GM21526 (cell line): ENCODE measurements at regions not wholly inside any gene's neighbourhood (a gene's known extent, or its start where the extent isn't known, plus 50 kb on each side); places are given as distances from the start of the nearest gene placed in this dataset.

Source experiments
- ATAC-seq: cut with Tn5 transposase; IDR thresholded peaks from one replicate; pipeline ENCODE4 v1.9.1; 2021; ENCODE audit warnings: moderate library complexity; ENCODE audit not compliant: unreplicated experiment, low FRiP score

DNA sequence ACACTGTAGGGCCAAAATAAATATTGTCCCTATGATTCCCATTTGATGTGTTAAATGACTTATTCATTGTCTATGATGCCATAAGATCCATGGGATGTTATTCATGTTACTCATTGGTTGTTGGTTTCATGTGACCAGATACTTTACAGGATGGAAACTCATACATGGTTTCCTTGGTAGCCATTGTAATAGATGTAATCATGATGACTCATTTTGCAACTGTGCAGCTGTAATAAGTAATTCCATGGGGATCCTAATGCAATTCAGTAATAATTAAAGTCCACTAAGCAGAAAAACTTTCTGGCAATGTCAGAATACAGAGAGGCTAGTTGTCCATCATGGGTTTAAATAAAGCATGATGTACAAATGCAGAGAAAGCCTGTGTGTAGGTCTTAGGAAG lies 389.7 kb upstream of the NR3C2 start:
- no peak for ATAC-seq

DNA sequence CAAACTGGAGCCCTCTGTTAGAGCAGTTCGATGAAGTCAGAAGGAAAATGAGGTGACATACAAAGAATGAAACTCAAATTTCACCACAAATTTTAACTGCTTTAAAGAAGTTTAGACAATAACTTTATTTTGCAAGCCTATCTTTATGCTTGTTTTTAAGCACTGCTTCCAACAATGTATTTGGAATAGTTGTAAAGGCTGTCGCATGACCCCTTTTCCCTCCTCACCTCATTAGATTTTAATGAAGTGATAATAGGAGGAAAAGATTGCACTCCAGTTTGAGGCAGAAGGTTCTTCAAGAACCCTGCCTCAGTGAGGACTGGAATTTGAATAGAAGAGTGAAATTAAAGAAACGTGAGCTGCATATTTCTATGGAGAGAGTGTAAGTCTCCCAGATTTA lies 386.1 kb upstream of the NR3C2 start:
- ATAC-seq: no peak

DNA sequence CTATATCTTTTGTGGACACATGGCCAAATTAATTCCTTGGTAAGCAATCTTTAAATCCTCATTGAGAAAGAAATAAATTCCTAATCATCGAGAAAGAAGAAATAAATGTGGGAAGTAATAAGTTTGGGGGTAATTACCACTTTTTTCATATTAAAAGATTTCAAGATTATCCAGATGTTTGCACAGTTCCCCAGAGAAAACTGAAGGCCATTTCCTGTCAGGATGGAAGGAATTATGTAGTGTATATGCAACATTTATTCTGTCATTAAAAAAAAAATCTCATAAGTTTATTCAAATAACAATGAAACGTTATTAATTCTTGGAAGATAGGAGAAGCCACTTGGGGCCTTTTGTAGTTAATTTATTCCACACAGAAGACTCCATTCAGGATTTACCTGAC lies 385.6 kb upstream of the NR3C2 start:
- no peak for ATAC-seq

DNA sequence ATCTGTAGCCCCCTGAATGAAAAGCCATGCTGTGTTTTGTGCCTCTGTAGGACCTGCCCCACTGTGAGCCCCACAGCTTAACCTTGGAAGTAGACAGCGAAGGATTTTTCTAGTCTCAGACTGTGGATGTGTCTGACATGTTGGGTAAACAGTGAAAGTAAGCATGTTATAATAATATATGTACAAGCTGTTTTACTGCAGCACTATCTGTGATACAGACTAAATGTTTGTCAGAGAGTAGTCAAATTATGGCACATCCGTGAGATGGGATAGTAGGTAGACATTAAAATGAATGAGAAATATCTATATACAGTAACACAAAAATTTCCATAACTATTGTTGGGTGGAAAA lies 381.2 kb upstream of the NR3C2 start:
- ATAC-seq: no peak

DNA sequence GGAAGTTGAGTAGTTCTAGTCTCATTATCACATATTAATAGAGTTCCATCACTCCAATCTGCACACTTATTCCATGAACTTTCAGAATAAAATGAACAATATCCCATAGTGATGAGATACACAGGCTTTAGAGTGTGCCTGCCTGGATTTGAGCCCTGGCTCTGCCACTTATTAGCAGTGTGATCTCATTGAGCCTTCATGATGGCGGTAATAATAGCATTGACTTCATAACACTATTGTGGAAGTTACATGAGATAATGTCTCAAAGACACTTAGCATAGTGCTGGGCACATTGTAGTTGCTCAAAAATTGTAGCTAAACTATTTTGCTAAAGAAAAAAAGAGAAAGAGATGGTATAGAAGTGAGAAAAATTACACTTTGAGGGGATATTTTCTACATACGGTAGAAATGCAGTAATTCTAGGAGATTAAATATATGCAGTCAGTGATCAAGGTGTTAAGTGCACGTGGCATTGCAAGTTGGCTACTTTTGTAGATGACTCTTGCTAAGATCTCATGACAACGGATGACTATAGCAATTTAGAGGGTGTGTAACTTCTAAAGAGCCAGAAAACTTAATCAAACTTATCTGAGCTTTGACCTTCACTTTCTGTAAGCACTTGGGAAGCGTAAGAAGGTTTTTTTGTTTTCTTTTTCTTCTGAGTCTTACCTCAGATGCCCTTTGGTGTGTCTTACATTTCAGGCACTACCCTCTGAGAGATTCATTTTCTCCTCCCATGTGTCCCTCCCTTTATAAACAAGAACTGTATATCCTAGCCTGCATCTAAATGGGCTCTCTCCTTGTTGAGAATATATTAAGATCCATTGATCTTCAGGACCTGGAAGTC lies 380.6 kb upstream of the NR3C2 start:
- no peak for ATAC-seq

DNA sequence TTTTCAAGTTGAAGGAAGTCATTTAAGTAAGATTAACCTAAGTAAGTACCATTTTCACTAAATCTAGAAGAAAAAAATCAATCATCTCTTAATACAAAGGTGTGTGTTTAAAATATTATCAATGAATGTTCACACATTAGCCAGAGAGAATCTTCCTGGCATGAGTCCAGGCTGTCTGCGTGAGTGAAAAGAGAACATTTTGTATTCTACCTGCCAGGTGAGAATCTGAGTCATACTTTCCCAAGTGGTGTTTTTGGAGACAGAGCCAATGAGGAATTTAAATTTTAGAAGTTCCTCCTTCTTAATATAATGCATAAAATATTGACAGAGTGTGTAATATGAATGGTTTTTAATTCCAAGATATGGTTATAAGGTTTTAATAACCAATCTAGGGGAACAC lies 371.8 kb upstream of the NR3C2 start:
- no peak for ATAC-seq

DNA sequence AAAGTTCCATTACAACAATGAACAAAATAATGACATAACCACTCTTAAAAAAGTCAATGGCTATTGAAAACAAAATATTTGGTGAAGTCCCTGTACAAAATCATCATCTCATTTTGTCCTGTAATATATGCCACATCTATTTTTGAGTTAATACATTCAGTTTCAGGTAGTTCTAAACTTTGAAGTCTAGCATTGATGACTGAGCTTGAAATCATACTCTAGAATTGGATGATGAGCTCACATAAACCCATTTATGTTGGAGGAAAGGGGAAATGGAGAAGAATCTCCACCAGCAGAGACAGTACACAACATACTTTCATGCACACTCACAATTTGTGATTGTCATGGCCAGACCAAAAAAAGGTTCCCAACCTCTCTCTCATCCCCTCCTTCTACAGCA lies 371.1 kb upstream of the NR3C2 start:
- no peak for ATAC-seq

DNA sequence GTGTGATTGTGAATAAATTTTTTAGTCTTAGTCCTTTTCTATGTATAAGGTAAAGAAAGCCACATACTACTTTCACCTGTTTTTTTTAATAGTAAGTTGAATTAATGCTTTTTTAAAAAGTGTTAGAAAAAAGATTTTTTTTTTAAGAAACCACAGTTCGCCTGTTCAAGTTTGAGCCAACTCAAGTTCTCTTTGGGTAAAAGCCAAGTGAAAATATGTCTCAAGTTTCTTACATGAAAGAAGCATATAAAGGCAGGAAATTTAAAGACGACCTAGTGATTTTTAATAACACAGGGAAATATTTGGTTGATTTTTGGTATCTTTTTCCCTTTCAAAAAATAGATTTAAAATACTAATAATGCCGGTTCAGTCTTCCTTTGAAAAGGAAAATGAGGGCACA lies 369.9 kb upstream of the NR3C2 start:
- ATAC-seq: no peak

DNA sequence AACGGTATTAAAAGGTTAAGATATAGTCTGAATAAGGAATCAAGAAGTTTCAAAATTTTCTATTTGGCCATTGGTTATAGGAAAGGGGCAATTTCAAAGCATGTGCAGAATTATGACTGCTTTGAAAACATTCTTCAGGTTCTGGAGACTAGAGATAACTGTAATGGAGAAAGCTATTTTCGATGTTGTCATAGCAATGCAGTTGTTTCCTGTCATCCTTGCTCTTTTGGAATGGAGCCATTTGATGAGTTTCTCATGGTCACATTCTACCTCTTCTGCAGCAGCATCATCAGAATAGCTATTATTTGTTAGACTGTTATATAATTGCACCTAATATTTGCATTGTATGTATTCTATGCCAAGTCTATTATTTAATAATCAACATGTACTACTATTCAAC lies 368.2 kb upstream of the NR3C2 start:
- no peak for ATAC-seq

DNA sequence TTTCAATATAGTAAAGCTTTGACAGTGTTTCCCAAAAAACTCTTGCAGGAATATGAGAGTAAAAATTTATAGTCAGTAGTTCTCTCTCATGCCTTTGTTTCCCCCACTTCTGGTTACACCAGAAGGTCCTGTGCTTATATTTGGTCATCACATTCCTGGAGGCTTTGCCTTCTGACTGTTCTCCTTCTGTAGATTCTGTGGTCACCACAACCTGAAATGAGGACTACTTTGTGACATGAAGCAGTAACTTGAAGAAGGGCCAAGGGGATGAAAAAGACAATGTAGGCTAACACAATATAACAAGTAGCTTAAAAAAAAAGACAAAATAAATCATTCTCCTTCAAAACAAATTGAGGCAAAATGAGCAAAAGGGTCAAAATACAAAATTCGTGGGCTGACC lies 366.2 kb upstream of the NR3C2 start:
- no peak for ATAC-seq

DNA sequence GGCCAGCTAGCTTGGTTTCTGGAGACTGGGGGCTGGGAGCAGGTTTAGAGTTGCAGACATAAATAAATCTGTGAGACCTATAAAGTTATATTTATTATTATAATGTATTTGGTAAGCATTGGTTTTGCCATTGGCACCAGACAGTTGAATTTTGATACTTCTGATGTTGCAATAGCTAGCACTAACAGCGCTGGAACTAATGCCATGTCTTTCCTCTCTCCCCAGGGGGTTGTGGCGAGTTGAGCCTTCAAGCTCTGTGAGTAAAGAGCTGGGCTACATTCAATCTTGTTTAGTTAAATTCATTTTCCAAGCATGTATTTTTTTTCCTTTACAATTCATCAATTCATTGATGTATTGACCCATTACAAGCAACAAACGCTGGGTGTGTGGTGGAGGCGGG lies 358.7 kb upstream of the NR3C2 start:
- ATAC-seq: no peak

DNA sequence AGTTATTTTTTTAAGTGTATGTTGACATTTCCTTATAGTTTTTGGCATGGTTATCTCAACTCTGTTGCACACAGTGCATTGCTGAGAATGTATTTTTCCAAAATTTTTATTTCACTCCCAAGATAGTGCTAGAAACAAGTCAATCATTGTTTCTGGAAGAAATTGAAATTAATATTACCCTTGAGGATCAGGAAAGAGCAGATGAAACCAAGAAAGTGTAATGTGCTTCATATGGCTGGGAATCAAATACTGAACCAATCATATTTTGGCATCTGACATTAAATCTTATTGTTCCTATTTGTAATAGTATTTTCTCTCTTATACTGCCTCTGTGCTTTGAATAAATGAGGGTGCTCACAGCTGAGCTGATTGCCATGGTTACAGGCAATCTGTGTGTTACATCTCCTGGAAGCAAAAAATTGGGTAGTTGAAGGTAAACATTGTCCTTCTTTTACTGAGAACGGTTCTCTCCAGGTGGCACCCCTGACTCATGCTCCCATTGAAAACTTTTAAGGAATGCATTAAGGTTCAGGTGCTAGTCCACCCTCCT lies 358.2 kb upstream of the NR3C2 start:
- no peak for ATAC-seq

DNA sequence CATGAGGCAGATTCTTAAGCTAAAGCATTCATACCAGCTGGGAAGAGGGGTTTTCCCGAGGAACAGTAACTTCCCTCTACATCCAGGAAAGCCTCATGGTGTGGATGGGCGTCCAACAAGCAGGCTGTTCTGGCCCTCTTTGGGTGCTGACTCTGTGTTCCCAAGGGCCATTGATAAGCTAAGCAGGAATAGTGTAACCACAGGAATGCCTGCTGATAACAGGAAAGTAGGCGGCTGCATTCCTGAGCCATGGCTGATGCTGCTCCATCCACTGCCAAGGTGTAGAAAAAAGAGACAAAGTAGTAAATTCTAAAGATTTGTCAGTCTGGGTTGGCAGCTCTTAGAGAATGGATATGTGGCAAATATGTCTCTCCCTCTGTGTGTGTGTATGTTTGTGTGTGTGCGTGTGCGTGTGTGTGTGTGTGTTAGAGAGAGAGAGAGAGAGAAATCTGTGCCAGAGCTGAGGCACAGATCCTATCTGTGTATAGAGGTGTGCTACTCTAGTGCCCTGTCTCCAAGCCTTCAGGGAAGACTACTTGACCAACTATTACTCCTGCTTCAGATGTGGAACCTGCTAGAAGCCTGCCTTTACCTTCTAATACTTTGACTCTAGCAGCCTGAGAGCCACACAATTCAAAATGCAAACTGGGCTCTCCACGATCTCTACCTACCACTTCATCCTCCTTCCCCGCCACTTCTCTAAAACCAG lies 353.1 kb upstream of the NR3C2 start:
- ATAC-seq: no peak

DNA sequence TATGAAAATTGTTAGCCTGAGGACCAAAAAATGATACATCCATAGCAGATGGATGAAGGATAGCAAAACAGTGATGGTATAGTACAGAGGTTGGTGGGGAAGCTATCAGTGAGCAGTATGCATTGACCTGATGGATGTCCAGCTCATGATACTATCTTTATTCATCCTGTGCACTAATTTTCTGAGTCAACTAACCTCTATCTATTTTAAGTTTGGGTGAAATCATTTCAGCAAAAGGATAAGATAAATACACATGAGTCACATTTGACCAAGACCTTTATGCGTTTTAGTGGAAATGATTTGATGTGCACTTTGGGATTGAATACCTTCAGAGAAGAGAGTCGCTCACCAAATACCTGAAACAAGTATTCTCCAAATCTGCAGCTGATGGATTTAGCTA lies 351.0 kb upstream of the NR3C2 start:
- ATAC-seq: no peak

DNA sequence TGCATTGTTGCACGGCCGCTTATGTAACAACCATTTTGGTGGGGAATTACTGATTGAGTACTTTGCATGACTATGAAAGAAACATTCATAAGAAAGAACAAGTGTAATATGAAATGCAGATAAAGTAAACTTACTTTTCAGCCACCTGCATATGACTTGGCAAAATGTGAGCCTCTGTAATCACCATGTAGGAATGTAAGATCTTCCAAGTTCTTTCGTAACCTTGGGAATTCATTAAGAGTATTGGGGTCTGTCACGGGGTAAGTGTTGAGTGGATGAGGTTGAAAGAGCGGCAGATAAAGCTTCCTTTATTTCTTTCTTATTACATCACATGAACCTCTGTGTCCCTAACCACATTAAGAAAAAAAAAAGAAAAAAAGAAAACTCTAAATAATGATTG lies 348.5 kb upstream of the NR3C2 start:
- no peak for ATAC-seq

DNA sequence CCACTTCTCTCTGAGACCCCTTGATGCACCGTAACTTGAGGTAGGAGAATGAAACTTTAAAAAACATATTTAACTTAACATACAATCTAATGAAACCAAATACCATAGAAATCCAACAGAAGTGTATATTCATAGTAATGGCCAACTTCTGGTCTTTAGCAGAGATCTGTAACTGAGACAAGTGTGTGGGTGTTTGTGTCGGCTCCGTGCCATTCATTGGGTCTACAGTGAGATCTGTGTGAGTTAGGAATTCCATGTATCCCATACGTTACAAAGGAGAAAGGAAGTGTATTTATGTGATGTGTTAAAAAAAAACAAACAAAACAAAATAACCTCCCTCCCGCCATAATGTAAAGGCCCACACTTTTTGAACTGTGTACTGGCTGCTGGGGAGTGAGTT lies 348.0 kb upstream of the NR3C2 start:
- ATAC-seq: no peak

DNA sequence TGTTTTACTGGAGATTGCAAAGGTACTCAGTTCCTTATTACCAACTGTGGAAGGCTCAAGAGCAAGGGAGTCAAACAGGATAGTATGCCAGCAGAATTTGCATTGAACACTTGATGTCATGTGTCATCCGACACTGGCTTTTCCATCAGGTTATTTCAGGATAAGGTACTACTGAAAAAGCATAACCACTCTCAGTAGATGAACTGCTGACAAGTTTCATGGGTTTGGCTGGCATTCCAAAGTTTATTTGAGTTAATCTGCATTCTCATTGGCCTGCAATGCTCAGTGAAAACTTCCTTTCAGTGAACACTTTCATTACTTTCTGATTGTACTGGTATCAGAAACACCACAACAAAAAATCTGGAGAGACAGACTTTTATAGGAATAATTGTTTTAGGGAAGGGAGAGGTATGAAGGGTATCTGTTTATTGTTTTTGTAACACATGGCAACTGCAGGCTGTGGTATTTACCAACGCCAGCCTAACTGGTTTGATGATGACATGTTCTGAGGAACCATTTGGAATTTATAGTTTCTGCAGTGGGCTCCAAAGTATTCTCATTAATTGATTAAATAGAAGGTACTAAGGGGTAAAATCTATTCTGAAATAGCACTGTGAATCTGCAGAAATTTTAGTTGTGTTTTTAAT lies 345.7 kb upstream of the NR3C2 start:
- ATAC-seq: no peak

DNA sequence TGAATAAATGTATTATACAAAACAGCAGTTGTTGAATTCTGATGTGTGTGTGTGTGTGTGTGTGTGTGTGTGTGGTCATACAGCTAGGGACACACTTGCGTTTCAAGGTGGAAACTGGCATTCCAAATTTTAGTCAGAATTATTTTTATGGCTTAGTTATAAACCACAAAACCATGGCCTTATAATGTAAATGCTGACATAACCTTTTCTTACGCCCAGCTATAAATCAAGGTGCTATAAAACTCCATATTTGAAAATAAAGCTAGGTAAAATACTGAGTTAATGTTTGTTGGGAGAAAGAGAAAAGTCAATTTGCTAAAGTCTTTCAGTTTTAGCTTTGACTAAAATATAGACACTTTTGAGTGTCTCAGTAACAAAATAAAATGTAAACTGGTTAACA lies 345.1 kb upstream of the NR3C2 start:
- no peak for ATAC-seq

DNA sequence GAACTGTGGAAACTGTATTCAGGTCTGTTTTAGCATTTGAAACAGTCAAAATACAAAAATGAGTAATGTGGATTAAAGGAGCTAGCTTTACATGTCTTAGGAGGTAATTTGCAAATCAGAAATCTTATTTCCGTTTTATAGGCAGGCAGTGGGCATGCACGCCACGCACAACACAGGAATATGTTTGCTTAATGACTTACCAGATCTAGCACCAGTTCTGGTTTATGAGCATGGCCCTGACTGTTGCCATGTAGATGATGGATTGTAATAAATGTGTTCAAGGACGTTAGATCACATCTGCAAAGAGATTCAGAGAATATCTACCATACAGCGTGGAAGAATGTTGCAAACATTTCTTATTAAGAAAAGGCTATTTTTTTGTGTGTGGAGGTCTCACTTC lies 344.5 kb upstream of the NR3C2 start:
- no peak for ATAC-seq

DNA sequence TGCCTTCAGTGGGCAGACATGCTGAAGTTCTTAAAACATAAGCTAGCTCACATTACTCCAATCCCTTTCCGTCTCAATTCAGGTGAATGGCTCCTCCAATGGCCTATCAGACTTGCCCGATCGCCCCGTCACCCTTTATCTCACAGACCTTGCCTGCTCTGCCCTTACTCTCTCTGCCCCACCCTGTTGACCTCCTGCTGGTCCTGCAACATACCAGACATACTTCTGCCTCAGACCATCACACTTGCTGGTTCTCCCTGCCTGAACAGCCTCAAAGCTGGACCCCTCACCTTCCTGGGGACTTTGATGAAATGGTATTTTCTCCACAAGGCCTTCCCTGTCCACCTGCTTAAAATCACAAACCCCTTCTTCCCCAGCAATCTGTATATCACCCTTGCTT lies 340.1 kb upstream of the NR3C2 start:
- ATAC-seq: no peak

DNA sequence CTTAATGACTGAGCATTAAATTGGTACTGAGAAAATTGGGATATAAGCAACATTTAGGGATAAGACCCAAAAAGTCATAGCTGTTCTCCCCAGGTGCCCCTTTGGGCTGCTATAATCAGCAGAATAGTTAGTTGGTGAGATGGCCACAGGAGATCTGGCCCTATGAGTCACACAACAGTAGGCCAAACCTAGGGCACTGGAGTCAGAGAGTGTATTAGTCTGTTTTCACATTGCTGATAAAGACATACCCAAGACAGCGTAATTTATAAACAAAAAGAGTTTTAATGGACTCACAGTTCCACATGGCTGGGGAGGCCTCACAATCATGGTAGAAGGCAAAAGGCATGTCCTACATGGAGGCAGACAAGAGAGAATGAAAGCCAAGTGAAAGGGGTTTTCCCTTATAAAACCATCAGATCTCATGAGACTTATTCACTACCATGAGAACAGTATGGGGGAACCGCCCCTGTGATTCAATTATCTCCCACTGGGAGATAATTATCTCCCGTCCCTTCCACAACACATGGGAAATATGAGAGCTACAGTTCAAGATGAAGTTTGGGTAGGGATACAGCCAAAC lies 338.3 kb upstream of the NR3C2 start:
- ATAC-seq: no peak
